Peyer's patch (tissue), 4 donors: ENCODE measurements at regions not wholly inside any gene's neighbourhood (a gene's known extent, or its start where the extent isn't known, plus 50 kb on each side); places are given as distances from the start of the nearest gene placed in this dataset.

Source experiments
- POLR2A ChIP-seq, 2 donors: fragments of 450-650 bp; IDR thresholded peaks; one replicate each; pipeline ENCODE4 v1.5.1; 2017; ENCODE audit warnings: antibody characterized with exemption in 2 of 2, mild to moderate bottlenecking in 2 of 2, moderate library complexity in 2 of 2
- TF ChIP-seq, protein P1 (sequence below), 6 experiments: fragments of 450-650 bp in 4 of 6; fragments of 200-600 bp in 2 of 6; sonication (generic) in 1 of 6; IDR thresholded peaks; one replicate each; pipeline ENCODE4 v1.5.1; 2017 to 2019; ENCODE audit warnings: antibody characterized with exemption in 6 of 6, mild to moderate bottlenecking in 3 of 6, moderate library complexity in 1 of 6

DNA sequence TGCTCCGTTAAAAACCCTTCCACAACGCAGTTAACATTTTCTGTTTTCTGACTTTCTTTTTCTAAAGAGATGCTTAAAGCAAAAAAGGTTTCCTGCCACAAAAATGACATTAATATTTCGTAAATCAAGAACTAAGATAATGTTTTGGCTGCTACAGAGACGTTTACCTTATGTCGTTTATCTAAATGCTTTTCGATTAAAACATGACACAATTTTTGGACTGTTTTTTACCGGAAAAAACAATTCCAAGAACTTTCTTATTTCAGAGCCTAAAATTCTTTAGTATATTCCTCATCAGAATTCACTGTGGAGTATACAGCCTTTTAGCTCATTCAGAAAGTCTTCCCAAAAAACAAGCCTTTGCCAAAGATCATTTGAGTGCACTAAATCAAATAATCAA is 278.0 kb upstream of the TCF4 start:
- TF ChIP-seq POLR2A (IDR thresholded peaks at IDR 0.05), result no peak
- TF ChIP-seq, protein P1, sequence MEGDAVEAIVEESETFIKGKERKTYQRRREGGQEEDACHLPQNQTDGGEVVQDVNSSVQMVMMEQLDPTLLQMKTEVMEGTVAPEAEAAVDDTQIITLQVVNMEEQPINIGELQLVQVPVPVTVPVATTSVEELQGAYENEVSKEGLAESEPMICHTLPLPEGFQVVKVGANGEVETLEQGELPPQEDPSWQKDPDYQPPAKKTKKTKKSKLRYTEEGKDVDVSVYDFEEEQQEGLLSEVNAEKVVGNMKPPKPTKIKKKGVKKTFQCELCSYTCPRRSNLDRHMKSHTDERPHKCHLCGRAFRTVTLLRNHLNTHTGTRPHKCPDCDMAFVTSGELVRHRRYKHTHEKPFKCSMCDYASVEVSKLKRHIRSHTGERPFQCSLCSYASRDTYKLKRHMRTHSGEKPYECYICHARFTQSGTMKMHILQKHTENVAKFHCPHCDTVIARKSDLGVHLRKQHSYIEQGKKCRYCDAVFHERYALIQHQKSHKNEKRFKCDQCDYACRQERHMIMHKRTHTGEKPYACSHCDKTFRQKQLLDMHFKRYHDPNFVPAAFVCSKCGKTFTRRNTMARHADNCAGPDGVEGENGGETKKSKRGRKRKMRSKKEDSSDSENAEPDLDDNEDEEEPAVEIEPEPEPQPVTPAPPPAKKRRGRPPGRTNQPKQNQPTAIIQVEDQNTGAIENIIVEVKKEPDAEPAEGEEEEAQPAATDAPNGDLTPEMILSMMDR (IDR thresholded peaks at IDR 0.05), result no peak
